ENCODE measurements at regions not wholly inside any gene's neighbourhood (a gene's known extent, or its start where the extent isn't known, plus 50 kb on each side); places are given as distances from the start of the nearest gene placed in this dataset.

DNA sequence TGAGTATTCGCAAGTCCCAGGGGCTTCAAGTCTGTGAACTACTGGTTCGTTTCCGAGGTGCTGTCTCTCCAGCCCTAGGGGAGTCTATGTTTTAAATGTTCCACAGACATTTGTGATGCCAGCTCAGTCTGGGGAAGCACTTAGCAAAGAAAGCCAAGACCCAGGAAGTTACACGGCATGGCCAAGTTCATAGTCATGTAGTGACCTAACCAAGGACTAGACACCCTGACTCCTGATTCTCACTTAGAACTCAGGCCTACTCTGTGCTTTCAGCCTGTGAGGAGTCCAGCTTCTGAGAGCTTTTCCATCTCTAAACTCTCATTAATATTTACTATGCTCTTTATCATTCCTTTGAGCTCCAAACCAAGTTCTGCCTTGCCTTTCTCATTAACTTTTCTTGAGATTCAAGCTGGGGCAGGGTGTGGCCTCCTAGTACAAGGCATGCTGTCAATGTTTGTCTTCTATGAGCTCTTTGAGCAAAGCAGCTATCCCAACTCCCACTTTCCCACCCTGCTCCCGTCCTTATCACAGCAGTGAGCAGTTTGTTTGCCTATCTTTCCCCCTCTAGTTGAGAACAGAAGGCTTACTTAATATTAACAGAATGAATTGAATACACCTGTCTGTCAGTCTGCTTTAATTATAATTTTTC, 105.4 kb upstream of the FAM9C start:
- no peak for DNase-seq (ENCODE audit: low spot score)
- FAIRE-seq, result no peak

DNA sequence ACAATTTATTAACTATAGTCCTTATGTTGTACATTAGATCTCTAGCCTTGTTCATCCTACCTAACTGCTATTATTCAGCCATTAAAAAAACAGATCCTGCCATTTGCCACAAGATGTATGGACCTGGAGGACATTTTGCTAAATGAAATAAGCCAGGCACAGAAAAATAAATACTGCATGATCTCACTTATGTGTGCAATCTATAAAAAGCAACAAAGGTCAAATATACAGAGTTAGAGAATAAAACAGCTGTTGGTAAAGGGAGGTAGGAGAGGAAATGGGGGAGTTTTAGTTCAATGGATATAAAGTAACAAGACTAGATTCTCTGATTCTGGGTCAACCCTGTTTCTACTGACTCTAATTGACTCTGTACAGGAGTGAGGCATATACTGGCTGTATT, 103.3 kb upstream of the FAM9C start:
- FAIRE-seq, result no peak
- DNase-seq (ENCODE audit: low spot score), result no peak

- no peak for FAIRE-seq
- no peak for DNase-seq (ENCODE audit: low spot score)
These were observed 102.7 kb upstream of the FAM9C start for GRCh38 chrX:13147147-13147546.

- DNase-seq (ENCODE audit: low spot score), result no peak
- no peak for FAIRE-seq
These were observed 100.7 kb upstream of the FAM9C start for GRCh38 chrX:13144927-13145655.

DNA sequence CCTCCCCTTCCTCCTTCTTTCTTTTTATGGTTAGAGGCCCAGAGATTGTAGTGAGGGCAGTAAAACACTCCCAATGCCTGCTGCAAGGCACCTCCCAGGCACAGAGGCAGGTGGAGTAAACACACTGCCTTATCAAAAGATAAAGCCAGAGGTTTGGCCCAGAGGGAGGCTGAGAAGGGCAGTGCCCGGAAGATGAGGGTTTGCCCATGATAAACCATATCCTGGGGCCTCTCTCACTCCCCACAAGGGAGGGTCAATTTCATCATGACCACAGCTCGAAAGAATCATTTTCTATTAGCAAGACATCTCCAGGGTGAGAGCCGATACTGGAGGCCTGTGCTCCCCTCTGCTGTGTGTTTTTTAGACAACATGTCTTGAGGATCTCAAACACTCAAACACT, 98.5 kb upstream of the FAM9C start:
- DNase-seq (ENCODE audit: low spot score) (no peak), FAIRE-seq (no peak)

GRCh38 chrX:13140007-13140406, 95.6 kb upstream of the FAM9C start:
- FAIRE-seq (no peak), DNase-seq (ENCODE audit: low spot score) (no peak)

GRCh38 chrX:13131396-13132137, 87.1 kb upstream of the FAM9C start:
- no peak for DNase-seq (ENCODE audit: low spot score)
- no peak for FAIRE-seq

DNA sequence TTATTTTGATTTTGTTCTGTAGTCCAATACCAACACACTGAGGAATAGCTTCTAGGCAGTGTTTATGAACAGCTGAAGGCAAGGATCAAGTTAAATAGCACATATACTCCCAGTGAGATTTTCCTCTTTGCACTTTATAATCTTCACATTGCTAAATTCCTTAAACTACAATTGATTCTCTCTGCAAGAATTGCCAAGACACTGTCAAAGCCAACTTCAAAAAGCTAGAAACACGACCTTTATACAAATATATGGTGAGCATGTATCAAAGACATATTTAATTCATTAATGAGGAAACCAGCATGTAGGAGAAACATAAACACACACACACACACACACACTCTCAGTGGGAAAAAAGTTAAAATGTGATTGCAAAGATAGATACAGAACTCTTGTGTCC, 86.4 kb upstream of the FAM9C start:
- DNase-seq (ENCODE audit: low spot score) (no peak), FAIRE-seq (no peak)

DNA sequence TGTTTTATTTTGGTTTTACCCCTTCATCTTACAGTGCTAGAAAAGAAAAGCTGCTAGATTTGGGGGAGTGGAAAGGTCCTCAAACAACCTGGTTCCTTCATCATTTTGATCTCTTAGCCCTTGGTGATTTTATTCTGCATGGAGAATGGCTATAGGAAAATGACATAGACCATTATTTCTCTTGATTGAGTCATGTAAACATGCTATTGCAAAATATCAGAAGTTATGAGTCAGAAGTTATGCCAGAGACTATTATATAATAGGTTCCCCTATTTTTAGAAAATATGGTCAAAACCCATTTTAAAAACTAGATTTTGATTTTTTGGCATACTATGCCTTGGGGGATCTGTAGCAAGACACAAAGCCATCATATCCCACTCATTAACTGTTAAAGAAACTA, 83.7 kb upstream of the FAM9C start:
- FAIRE-seq, result no peak
- no peak for DNase-seq (ENCODE audit: low spot score)

GRCh38 chrX:13126775-13127174, 82.4 kb upstream of the FAM9C start:
- FAIRE-seq (no peak), DNase-seq (ENCODE audit: low spot score) (no peak)

DNA sequence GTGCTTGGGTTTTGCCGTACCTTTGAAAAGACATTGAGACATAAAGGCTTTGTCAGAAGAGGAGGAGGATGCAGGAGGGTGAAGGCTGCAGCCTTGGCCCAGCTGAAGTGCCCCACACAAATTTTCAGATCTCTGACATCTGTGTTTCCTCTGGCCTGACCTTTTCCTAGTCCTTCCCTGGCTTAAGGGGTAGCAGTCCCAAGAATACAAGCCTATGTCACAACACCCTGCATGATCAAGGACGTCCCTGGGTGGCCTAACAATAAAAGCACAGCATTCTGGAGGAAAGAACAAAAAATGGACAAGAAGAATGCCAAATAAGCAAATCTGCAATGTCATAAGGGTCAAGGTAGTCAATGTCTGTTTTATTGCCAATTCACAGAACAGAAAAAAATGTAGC, 80.8 kb upstream of the FAM9C start:
- DNase-seq (ENCODE audit: low spot score), result no peak
- no peak for FAIRE-seq

DNA sequence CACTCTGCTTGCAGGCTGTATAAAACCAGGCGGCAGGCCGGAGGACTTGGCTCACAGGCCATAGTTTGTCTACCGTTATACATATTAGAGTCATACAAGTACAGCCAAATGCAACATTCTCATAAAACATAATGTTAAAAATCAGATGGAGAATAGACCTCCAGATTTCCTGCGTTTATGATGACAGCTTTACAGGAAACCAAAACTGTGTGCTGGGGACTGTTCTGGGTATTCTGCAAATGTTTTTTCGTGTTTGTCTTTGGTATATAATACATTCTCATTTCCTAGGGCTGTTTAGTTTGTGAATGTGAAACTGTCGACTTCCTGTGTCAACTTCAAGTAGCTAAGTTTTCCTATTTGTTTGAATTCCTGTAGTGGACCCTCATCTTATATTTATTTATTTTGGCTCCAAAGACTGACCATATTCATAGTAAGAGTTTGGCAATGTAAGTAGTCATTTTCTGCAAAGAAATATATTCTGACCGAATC, 79.5 kb upstream of the FAM9C start:
- no peak for DNase-seq (ENCODE audit: low spot score)
- no peak for FAIRE-seq

DNA sequence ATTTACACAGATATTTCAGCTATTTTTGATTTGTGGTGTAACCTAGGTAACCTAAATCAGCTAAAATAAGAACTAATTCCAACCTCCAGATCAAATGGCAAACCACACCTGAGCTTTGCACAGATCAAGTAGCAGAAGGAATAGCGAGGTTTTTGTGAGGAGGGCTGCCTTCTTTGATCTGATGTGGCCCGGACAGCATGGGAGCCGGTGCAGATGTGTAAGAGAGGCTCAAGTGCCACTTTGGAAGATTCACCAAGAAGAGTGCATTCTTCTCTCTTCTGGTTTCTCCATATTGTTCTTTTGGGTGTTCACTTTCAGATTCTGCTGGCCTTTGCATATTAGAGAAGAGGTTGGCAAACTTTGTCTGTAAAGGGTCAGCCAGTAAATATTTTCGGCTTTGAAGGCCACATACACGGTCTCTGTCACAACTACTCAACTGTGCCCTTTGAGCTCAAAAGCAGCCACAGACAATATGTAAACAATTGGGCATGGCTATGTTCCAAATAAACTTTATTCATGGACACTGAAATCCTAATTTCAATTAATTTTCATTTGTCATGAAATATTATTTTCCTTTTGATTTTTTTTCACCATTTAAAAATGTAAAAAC, 78.9 kb upstream of the FAM9C start:
- FAIRE-seq, result no peak
- DNase-seq (ENCODE audit: low spot score), result no peak

- no peak for FAIRE-seq
These were observed 76.7 kb upstream of the FAM9C start for GRCh38 chrX:13121020-13121555.

GRCh38 chrX:13120017-13120416, 75.6 kb upstream of the FAM9C start:
- no peak for DNase-seq (ENCODE audit: low spot score)
- FAIRE-seq, result no peak

More at GRCh38 chrX:13121020-13121555, 76.7 kb upstream of the FAM9C start:
- no peak for DNase-seq (ENCODE audit: low spot score)

DNA sequence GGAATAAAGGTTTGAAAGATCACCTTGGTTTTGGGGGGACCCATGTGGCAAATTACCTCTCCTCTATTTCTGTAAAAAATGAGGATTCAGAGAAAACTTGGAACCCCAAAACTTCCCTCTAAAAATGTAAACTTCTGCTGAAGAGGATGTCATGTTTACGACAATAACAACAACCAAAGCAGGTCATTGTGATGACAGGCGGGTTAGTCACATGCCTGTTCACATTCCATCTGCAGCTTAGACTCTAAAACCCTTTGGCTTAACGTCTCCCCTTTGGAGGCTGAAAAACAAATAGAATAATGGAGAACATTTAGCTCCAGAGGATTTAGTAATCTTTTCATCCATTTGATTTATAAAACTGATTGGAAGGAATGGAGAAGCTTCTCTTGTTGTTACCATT, 75.0 kb upstream of the FAM9C start:
- DNase-seq (ENCODE audit: low spot score) (no peak), FAIRE-seq (no peak)

DNA sequence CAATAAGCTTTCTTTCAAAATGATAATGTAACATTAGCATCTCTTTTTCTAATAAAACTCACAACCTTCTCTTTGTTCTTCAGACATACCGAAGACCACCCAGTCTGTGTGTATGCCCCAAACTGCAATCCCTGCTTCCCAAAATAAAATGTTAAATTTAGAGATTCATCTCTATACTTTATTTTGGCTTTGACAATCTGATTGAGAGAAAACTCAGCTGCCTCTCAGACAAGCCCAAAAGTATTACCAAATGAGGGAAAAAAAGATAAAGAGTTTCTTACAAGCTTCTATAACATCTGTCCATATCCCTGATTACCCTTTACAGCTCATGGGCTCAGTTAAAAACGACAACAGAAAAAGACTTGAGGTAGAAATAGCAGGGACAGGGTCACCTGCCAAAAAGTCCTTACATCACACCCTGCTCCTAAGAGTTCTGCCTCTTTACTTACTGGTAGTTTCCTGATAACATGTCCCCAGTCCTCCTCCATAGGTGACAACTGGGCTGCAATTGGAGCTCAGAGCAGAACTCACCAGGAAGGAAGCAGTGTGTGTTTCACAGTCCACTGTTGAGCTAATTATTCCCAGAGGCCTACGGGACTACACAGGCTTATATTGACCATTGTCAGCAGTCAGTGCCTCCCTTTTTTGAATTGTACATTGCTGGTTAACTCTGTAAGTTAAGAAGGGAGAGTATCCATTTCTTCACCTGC, 70.9 kb upstream of the FAM9C start:
- no peak for DNase-seq (ENCODE audit: low spot score)
- FAIRE-seq, result no peak

- DNase-seq (ENCODE audit: low spot score), result no peak
These were observed 68.1 kb upstream of the FAM9C start for GRCh38 chrX:13112499-13112898.

DNA sequence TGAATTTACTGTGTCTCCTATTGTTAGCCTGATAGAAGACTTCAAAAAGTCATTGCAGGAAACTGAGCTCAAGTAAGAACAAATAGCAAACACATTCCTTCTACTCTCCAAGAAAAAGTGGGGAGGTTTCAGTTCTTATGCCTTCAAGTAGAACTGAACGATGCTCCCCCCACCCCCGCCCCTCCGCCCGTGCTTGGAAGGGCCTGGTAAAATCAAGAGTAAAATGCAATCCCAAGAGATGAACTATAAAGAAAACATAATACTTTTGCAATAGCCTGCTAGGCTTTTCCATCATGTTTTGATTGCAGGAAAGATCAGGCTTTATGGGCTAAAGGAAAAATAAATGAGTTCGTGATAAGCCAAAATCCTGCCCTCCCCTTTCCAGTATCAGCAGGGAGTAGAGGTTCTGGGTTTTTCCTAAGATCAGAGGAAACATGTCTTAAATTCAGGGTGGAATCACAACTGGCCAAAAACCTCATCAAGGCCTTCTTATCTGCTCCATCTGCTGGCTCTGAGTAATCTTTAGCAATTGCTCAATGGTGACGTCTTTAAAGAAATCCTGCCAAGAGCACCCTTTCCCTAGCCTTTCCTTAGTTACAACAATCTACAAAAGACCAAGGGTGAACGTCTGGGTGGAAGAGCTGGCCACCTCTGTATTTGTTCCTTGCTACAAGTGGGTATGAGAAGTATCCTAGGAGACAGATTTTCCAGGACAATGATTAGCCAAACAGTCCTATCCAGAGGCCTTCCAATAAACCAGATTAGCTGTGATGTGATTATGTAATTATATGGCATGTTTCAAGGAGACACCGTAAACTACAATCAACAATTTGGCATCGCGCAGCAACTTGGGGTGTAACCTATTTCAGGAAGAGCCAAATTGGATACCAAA, 66.3 kb upstream of the FAM9C start:
- DNase-seq (ENCODE audit: low spot score) (peak; percentile 9), FAIRE-seq (no peak)

More at GRCh38 chrX:13112499-13112898, 68.1 kb upstream of the FAM9C start:
- no peak for FAIRE-seq

DNA sequence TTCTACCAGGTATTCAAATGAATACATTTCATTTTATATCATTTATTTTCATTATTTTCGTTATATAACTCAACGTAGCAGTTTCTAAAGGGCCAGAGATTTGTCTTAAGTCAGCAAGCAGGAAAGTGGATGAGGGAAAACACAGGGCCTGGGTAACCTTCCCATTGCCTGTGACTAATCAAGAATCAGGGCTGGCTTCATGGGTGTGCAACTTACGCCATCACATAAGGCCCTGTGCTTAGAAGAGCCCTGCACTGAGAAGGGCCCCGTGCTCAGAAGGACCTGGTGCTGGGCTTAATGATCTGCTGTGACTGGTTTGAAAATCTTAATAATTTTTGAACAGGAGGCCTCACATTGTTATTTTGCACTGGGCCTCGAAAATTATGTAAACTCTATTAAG, 65.4 kb upstream of the FAM9C start:
- FAIRE-seq (no peak), DNase-seq (ENCODE audit: low spot score) (no peak)
